LHCN-M2 (cell line): ENCODE measurements at regions not wholly inside any gene's neighbourhood (a gene's known extent, or its start where the extent isn't known, plus 50 kb on each side); places are given as distances from the start of the nearest gene placed in this dataset.
A peak's percentile ranks its signal among the peaks of the same experiment; 100 is the strongest.

Experiments used
- DNase-seq: peaks from one replicate; pipeline ENCODE4 v3.0.0-alpha.2; 2012; ENCODE audit warnings: low read depth

DNA sequence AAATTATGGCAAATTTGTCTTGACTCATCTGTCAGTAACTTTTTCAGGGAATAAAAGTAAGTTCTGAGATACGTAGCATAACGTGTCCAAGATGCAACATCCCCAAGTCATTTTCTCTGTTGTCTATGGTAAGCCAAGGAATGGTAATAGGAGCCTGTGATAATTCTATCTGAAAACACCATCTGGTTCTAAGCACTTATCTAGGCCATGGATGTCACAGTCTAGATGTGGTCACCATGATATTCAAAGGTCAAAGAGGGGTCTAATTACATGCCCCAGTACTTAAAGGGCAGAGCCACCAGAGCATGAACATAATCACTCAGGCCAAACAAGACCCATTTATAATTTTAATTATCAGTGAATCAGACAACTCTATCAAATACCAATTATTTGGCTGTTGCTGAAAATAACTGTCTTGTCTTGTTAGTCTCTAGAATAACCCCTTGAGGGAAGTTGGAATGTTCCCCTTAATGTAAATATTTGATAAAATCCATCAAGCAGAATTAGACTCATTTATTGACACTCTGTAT is 225.1 kb upstream of the MPPED2 start:
- no peak for DNase-seq

DNA sequence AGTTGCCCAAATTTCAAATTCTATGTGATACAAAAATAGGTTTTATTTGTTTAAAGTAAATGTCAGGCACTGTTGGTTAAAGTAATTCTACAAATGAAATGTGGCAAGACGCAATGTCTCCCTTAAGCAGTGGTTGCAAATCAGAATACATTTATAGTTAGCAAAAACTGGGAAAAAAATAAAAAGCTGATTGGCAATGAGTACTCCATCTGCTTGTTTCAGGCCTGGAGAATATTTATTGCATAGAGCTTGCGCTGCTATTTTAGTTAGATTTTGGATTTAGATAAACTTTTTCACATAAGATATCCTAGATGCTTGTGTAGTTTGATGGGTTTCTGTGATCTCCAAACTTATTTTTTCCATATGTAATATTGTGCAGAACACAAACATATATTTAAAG is 224.0 kb upstream of the MPPED2 start:
- DNase-seq, result no peak

DNA sequence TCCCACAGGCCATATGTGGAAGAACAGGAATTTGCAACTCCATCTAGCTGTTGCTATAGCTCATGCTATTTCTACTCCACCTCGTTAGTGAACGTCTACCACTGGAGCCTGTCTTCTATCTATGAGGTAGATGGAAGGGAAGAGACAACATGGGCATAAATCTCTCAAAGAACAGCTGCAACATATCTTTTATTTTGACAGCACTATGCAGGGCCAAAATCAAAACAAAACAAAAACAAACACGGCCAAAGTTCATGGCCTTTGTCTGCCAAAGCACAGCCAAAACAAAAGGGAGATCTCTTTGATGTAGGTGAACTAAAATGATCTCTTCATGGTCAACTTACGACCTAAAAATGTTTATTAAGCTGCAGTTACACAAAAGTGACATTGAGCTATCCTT is 215.2 kb upstream of the MPPED2 start:
- peak; percentile 71 for DNase-seq

DNA sequence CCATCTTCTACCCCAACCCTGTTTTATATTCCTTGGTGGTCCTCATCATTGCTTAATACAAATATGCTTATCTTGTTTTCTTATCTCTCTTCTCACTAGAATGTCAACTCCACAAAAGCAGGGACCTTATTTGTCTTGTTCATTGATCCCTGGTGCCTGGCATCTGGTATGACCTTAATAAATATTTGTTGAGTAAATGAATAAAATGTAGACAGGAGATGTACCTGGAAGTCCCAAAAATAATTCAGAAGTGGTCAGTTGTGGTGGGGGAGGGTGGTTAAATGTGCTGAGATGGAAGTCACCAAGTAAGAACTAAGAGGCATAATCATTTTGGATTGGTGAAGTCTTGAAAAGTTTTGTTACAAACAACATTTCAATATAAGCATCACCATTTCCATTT is 214.8 kb upstream of the MPPED2 start:
- no peak for DNase-seq

DNA sequence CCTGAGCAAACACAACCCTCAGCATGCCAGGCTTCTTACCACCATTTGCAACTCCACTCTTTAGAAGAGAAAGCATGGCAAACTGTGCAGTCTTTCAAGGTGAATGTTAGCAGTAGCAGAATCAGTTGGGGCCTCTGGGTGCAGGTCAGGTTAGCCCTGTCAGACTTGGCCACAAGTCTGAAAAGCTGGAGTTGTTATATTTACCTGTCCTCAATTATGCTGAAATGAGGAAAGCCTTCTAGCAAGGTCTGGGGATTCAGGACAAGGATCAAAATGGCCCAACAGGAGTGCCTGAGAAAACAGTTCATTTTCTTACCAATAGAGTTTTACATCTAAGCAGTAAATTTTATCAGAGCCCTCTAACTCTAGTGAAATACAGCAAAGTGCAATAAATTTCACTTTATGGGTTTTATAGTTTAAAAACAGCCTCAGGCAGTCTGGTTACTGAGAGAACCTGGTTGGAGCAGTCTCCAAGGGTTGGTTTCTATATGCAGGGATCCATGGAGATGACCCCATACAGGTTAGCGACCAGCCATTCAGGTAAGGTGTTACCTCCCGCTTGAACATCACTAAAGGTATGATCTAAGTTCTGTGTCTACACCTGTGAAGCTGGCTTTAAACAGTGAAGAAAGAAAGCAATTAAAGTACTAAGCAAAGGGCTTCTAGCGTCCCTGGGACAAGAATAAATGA is 212.5 kb upstream of the MPPED2 start:
- DNase-seq, result no peak

GRCh38 chr11:30789270-30789669 is 203.1 kb upstream of the MPPED2 start:
- peak; percentile 96 for DNase-seq

DNA sequence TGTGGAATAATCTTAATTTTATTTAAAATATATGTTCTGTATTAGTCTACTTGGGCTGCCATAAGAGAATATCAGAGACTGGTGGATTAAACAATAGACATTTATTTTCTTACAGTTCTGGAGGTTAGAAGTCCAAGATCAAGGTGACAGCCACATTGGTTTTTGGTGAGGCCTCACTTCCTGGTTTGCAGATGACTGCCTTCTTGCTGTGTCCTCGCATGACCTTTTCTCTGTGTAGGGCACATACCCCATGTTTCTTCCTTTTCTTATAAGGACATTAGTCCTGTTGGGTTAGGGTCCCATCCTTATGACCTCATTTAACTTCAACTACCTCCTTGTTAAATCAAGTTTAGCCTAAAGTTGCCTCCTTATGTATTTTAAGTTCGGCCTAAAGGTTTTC is 202.7 kb upstream of the MPPED2 start:
- peak; percentile 44 for DNase-seq

DNA sequence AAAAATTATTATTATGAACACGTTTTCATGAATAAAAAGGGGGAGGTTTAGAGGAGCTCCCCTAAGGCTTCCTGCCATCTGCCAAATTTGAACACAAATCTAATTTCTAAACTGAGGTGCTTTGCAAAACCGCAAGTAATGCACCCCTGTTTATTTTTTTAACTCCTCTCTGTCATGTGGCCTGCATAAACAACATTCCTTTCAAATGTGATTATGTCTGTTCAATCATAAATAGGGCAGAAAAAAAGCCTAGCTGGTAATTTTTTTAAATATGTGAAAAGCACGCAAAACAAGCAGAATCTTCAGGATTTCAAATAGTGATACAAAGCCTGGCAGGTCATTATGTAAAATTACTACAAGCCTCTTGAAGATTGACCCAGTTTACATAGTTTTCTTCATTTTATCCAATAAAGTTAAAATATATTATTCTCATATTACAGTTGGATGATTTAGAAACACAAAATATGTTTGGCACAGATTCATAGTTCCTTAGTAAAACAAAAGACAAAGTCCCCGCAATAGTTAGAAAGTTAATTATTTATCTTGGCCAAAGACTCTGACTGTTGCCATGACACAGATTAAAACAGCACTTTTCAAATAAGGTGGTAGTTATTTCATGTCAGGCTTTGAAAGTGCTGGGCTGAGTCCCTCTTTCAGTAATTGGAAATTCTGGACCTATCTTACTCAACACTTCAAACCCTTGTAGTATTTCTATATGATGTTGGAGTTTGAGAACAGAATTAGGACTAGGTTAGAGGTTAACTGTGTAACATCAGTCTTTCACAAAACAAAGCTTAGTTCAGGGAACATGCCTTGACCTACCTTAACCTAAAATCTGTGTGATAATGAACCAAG is 200.3 kb upstream of the MPPED2 start:
- DNase-seq, result peak; percentile 64

- DNase-seq, result no peak
Measured at GRCh38 chr11:30778596-30778995, 192.4 kb upstream of the MPPED2 start.

GRCh38 chr11:30775233-30775522 is 189.0 kb upstream of the MPPED2 start:
- no peak for DNase-seq

- no peak for DNase-seq
Measured at GRCh38 chr11:30774496-30775232, 188.5 kb upstream of the MPPED2 start.

DNA sequence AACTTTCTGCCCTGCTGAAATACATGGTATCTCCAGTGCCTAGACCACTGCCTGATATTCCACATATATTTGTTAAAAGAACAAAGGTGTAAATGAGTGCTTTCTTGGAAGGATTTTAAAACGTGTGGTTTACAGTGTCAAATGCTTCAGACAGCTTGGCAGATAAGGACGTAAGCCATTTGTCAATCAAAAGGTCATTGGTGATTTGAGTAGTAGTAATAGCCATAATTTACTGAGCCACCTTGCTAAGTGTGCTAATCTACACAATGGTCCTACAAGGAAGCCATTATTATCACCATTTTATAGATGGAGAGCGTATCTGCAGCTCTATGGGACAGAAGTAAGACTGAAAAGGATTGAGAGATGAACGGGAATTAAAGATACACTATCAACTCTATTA is 186.8 kb upstream of the MPPED2 start:
- DNase-seq, result no peak

GRCh38 chr11:30763951-30764350 is 177.8 kb upstream of the MPPED2 start:
- DNase-seq, result no peak

DNA sequence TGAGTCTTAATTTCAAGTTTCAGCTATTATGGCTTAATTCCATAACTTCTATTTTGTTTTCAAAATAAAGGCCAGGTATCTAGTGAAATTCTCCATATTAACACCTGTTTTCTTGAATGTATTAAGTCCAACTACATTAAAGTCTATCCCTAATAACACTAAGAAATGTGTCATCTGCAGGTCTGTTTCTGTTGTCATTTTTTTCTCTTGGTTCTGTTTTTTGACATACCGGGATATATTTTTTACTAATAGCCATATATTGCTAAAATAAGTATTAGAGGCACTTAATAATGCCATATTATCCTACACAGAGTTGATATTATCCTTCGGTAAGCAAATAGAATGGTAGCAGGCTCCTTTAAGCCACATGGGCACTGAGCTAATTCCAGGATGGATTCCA is 176.0 kb upstream of the MPPED2 start:
- no peak for DNase-seq

GRCh38 chr11:30760345-30760744 is 174.2 kb upstream of the MPPED2 start:
- peak; percentile 54 for DNase-seq

- DNase-seq, result no peak
Measured at GRCh38 chr11:30758946-30759504, 172.9 kb upstream of the MPPED2 start.

GRCh38 chr11:30758518-30758917 is 172.4 kb upstream of the MPPED2 start:
- DNase-seq, result no peak

GRCh38 chr11:30758012-30758411 is 171.9 kb upstream of the MPPED2 start:
- DNase-seq, result peak; percentile 51

DNA sequence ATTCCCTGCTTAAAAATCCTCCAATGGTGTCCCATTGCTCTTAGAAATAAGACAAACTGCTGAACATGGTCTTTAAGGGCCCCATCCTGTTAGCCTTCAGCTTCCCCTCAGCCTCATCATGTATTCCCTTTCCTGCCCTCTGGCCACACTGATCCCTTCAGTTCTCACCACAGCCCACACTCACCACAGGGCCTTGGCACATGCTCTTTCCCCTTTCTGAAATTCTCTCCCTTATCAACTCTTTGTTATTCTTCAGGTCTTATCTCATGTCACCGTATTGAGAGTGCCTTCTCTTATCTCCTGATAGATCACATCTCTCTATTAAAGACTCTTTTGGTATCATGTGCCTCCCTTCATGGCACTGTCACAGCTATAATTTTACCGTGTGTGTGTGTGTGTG is 167.8 kb upstream of the MPPED2 start:
- DNase-seq, result no peak

GRCh38 chr11:30753504-30753903 is 167.4 kb upstream of the MPPED2 start:
- DNase-seq, result no peak

GRCh38 chr11:30749268-30749667 is 163.1 kb upstream of the MPPED2 start:
- DNase-seq, result no peak

- peak; percentile 81 for DNase-seq
Measured at GRCh38 chr11:30741039-30741550, 154.9 kb upstream of the MPPED2 start.
